ENCODE measurements at regions not wholly inside any gene's neighbourhood (a gene's known extent, or its start where the extent isn't known, plus 50 kb on each side); places are given as distances from the start of the nearest gene placed in this dataset.

DNA sequence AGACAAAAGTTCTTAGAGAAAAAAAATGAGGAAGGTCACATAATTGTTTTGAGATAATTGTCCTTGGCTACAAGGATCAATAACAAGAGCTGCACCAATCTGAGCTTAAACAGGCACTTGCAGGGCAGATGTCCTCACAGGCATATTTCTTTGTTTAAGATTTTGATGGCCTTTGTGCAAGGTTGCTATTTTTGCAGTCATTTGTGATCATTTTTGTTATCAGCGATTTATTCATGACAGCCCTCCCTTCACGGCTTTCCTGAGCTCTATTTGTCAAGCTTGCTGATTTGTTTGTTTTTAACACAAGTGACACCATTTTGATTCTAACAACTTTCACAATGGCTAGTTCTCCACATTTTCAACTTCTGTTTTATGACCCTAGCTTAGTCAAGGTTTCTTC is 418.6 kb upstream of the REG3G start:
- TF ChIP-seq JUND (IDR thresholded peaks at IDR 0.05; ENCODE audit: low read depth): no peak
- in situ Hi-C loops (cut with HindIII; ENCODE audit: low pct_unique_long_range_greater_than_20kb, low sequenced_read_pairs): no loop called here
- no peak for DNase-seq (ENCODE audit: low read depth in 1 of 2, low spot score in 1 of 2)

- TF ChIP-seq JUND (IDR thresholded peaks at IDR 0.05; ENCODE audit: low read depth): no peak
- in situ Hi-C loops (cut with HindIII; ENCODE audit: low pct_unique_long_range_greater_than_20kb, low sequenced_read_pairs): no loop called here
- DNase-seq (ENCODE audit: low read depth in 1 of 2, low spot score in 1 of 2): no peak
These were observed 410.8 kb upstream of the REG3G start for GRCh38 chr2:78614726-78615125.

DNA sequence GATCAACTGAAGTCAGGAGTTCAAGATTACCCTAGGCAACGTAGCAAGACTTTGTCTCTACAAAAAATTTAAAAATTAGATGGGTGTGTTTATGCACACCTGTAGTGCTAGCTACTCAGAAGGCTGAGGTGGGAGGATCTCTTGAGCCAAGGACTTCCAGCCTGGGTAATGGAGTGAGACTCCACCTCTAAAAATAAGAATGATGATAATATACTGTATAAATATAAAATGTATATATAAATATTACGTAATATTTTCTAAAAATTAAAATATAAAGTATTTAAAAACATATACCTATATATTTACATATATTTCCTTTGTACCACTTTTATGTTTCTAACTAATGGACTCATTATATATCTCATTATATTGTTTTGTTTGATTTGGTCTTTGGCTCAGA is 409.5 kb upstream of the REG3G start:
- in situ Hi-C loops (cut with HindIII; ENCODE audit: low pct_unique_long_range_greater_than_20kb, low sequenced_read_pairs): no loop called here
- TF ChIP-seq JUND (IDR thresholded peaks at IDR 0.05; ENCODE audit: low read depth): no peak
- DNase-seq (ENCODE audit: low read depth in 1 of 2, low spot score in 1 of 2): no peak

- DNase-seq (ENCODE audit: low read depth in 1 of 2, low spot score in 1 of 2): no peak
- no peak for TF ChIP-seq JUND (IDR thresholded peaks at IDR 0.05; ENCODE audit: low read depth)
- in situ Hi-C loops (cut with HindIII; ENCODE audit: low pct_unique_long_range_greater_than_20kb, low sequenced_read_pairs): no loop called here
These were observed 391.1 kb upstream of the REG3G start for GRCh38 chr2:78634425-78634824.

- DNase-seq (ENCODE audit: low read depth in 1 of 2, low spot score in 1 of 2): no peak
- in situ Hi-C loops (cut with HindIII; ENCODE audit: low pct_unique_long_range_greater_than_20kb, low sequenced_read_pairs): no loop called here
- no peak for TF ChIP-seq JUND (IDR thresholded peaks at IDR 0.05; ENCODE audit: low read depth)
These were observed 380.6 kb upstream of the REG3G start for GRCh38 chr2:78644854-78645253.

- in situ Hi-C loops (cut with HindIII; ENCODE audit: low pct_unique_long_range_greater_than_20kb, low sequenced_read_pairs): no loop called here
- no peak for TF ChIP-seq JUND (IDR thresholded peaks at IDR 0.05; ENCODE audit: low read depth)
- DNase-seq (ENCODE audit: low read depth in 1 of 2, low spot score in 1 of 2): no peak
These were observed 378.8 kb upstream of the REG3G start for GRCh38 chr2:78646533-78647364.

DNA sequence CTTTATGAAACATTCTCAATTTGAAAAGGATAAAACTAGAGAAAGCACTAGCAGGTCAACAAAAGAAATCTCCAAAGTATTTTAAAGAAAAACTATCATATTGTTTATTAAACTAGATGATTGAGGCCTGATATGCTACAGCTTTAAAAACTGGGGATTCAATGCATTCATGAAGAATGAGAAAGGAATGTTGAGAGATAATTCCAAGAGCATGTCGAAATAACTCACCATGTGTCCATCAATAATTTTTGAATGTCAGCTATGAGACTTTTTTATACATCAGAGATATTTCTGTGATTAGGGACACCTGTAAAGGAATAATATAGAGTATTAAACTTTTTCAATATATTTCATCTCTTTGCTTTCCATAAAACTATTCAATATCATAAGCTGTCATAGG is 376.9 kb upstream of the REG3G start:
- no peak for TF ChIP-seq JUND (IDR thresholded peaks at IDR 0.05; ENCODE audit: low read depth)
- in situ Hi-C loops (cut with HindIII; ENCODE audit: low pct_unique_long_range_greater_than_20kb, low sequenced_read_pairs): no loop called here
- no peak for DNase-seq (ENCODE audit: low read depth in 1 of 2, low spot score in 1 of 2)

DNA sequence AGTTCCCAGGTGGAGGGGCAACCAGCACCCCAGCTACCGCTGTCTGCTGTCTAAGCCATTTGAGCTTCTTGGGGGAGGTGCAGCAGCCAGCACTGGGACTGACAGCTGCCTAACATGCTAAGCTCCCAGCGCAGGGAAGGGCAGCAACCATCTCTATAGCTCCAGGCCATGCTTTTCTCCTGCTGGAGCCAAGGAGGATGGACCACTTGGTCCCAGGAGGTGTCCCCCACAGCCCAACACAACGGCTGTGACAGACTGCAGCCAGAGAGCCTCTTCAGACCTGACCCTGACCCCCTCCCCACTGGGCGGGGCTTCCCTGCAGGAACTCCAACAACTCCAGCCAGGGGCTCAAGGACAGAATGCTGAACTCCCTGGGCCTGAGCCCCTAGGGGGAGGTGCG is 370.6 kb upstream of the REG3G start:
- in situ Hi-C loops (cut with HindIII; ENCODE audit: low pct_unique_long_range_greater_than_20kb, low sequenced_read_pairs): no loop called here
- no peak for DNase-seq (ENCODE audit: low read depth in 1 of 2, low spot score in 1 of 2)
- TF ChIP-seq JUND (IDR thresholded peaks at IDR 0.05; ENCODE audit: low read depth): no peak

GRCh38 chr2:78676921-78677696 is 348.4 kb upstream of the REG3G start:
- in situ Hi-C loops (cut with HindIII; ENCODE audit: low pct_unique_long_range_greater_than_20kb, low sequenced_read_pairs): no loop called here
- TF ChIP-seq JUND (IDR thresholded peaks at IDR 0.05; ENCODE audit: low read depth): no peak
- DNase-seq (ENCODE audit: low read depth in 1 of 2, low spot score in 1 of 2): peak in 1 of 2 experiments; percentile 9

DNA sequence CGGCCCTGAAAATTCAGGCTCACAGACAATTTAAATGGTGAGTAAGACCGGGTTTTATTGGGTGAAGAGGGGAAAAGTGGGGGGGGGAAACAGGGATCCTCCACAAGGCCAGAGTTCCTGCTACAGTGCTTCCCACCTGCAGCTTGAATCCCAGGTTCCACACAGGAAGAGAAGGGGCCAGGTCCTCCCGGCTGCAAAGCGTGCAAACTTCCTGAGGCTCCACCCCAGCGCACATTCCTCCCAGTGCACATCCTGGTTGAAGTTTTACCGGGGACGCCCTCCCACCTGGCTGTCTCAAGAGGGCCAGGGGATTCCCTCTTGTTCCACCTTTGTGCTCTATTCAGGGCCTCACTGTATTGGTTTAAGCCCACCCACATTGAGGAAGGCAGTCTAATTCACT is 347.7 kb upstream of the REG3G start:
- in situ Hi-C loops (cut with HindIII; ENCODE audit: low pct_unique_long_range_greater_than_20kb, low sequenced_read_pairs): no loop called here
- no peak for DNase-seq (ENCODE audit: low read depth in 1 of 2, low spot score in 1 of 2)
- no peak for TF ChIP-seq JUND (IDR thresholded peaks at IDR 0.05; ENCODE audit: low read depth)

- DNase-seq (ENCODE audit: low read depth in 1 of 2, low spot score in 1 of 2): no peak
- in situ Hi-C loops (cut with HindIII; ENCODE audit: low pct_unique_long_range_greater_than_20kb, low sequenced_read_pairs): no loop called here
- TF ChIP-seq JUND (IDR thresholded peaks at IDR 0.05; ENCODE audit: low read depth): no peak
These were observed 344.1 kb upstream of the REG3G start for GRCh38 chr2:78681386-78681785.

DNA sequence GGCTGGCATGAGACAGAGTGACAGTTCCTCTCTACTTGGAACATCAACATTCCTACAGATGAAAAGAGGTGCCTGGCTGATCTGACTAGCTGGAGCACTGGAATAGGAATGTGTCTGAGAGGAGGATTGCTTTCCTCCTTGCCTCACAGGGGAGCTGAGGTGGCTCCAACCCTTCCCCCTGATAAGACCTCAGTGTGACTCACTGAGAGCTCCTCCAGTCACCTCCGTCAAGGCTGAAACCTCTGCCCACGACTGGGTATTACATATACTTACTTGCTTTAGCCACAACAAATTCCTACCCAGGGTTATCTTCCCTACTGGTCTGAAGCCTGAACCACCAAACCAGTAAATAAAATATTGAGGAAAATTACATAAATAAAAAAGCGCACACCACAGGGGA is 342.7 kb upstream of the REG3G start:
- no peak for DNase-seq (ENCODE audit: low read depth in 1 of 2, low spot score in 1 of 2)
- TF ChIP-seq JUND (IDR thresholded peaks at IDR 0.05; ENCODE audit: low read depth): no peak

GRCh38 chr2:78686625-78687153 is 338.8 kb upstream of the REG3G start:
- TF ChIP-seq JUND (IDR thresholded peaks at IDR 0.05; ENCODE audit: low read depth): no peak
- in situ Hi-C loops (cut with HindIII; ENCODE audit: low pct_unique_long_range_greater_than_20kb, low sequenced_read_pairs): no loop called here
- DNase-seq (ENCODE audit: low read depth in 1 of 2, low spot score in 1 of 2): no peak

More for the DNA sequence above, 342.7 kb upstream of the REG3G start:
- in situ Hi-C loops (cut with HindIII; ENCODE audit: low pct_unique_long_range_greater_than_20kb, low sequenced_read_pairs): no loop called here
